Loucy (cell line): ENCODE measurements at regions not wholly inside any gene's neighbourhood (a gene's known extent, or its start where the extent isn't known, plus 50 kb on each side); places are given as distances from the start of the nearest gene placed in this dataset.

Source experiments
- H2AFZ ChIP-seq: fragments of 200-600 bp; sonication (generic); 2 replicates; pipeline ENCODE4 v1.6.0; 2016; ENCODE audit warnings: antibody characterized with exemption, mild to moderate bottlenecking, low read length, moderate library complexity
- H3F3A ChIP-seq: fragments of 200-600 bp; 2 replicates; pipeline ENCODE4 v1.6.0; 2016; ENCODE audit warnings: antibody characterized with exemption, low read depth, mild to moderate bottlenecking
- H3K27me3 ChIP-seq: fragments of 200-600 bp; sonication (generic); 2 replicates; pipeline ENCODE4 v1.6.1; 2014; ENCODE audit warnings: low read length, mild to moderate bottlenecking; ENCODE audit not compliant: insufficient read depth, poor library complexity, severe bottlenecking
- H3K36me3 ChIP-seq: fragments of 200-600 bp; sonication (generic); 2 replicates; pipeline ENCODE4 v1.6.1; 2016; ENCODE audit warnings: low read length; ENCODE audit not compliant: insufficient read depth
- H3K4me1 ChIP-seq: fragments of 200-600 bp; sonication (generic); 2 replicates; pipeline ENCODE4 v1.5.1; 2014; ENCODE audit warnings: low read length, mild to moderate bottlenecking; ENCODE audit not compliant: insufficient read depth, poor library complexity, severe bottlenecking
- H3K4me2 ChIP-seq: fragments of 200-600 bp; sonication (generic); 2 replicates; pipeline ENCODE4 v1.6.0; 2014; ENCODE audit warnings: antibody characterized with exemption, low read length, low read depth, mild to moderate bottlenecking; ENCODE audit not compliant: poor library complexity, severe bottlenecking
- H3K4me3 ChIP-seq: fragments of 200-600 bp; sonication (generic); 2 replicates; pipeline ENCODE4 v1.5.1; 2014; ENCODE audit warnings: low read length, mild to moderate bottlenecking, mixed read lengths; ENCODE audit not compliant: poor library complexity, severe bottlenecking
- H3K79me2 ChIP-seq: fragments of 200-600 bp; sonication (generic); 2 replicates; pipeline ENCODE4 v1.6.1; 2014; ENCODE audit warnings: low read length; ENCODE audit not compliant: insufficient read depth
- H3K9ac ChIP-seq: fragments of 200-600 bp; sonication (generic); 2 replicates; pipeline ENCODE4 v1.6.0; 2014; ENCODE audit warnings: mild to moderate bottlenecking, low read depth, low read length, moderate library complexity; ENCODE audit not compliant: poor library complexity, severe bottlenecking
- H3K9me2 ChIP-seq: fragments of 200-600 bp; sonication (generic); replicated peaks from 2 replicates; pipeline ENCODE4 v1.6.1; 2016; ENCODE audit warnings: low read depth, low read length, mixed read lengths
- H3K9me3 ChIP-seq: fragments of 200-600 bp; sonication (generic); 2 replicates; pipeline ENCODE4 v1.6.1; 2014; ENCODE audit warnings: mild to moderate bottlenecking, antibody characterized with exemption, low read length, low read depth; ENCODE audit not compliant: insufficient read depth
- H4K20me1 ChIP-seq: fragments of 200-600 bp; sonication (generic); 2 replicates; pipeline ENCODE4 v1.6.0; 2014; ENCODE audit warnings: antibody characterized with exemption, low read length, mild to moderate bottlenecking; ENCODE audit not compliant: insufficient read depth, poor library complexity, severe bottlenecking
- EZH2phosphoT487 ChIP-seq: fragments of 200-600 bp; IDR thresholded peaks from 2 replicates; pipeline ENCODE4 v1.6.1; 2018; ENCODE audit warnings: antibody characterized with exemption, mild to moderate bottlenecking, moderate library complexity, borderline replicate concordance
- TF ChIP-seq, protein P1 (sequence below): fragments of 200-600 bp; sonication (generic); conservative IDR thresholded peaks from 2 replicates; pipeline ENCODE4 v1.5.1; 2014; ENCODE audit warnings: mild to moderate bottlenecking, antibody characterized with exemption, low read length

DNA sequence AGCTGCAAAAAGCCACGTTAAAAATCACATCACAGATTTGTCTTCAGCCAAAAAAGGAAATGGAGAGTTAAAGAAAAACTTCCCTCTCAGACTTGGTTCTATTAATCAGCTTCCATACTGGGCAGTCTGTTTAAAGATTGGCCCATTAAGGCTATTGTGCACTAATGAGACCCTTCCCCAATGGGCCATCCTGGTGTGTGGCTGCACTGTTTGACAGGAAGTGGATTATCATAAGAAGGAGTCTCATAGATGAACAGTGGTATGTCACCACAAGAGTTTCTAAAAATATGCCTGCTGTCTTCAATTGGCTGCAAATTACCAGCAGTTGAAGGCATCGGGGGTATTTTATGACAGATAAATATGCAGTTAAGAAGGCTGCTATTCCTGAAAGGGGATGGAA lies 247.6 kb upstream of the THSD7B start:
- Histone ChIP-seq H3K4me1 (no peaks in the 10 kb centered on the region), H3K9me3 (no peaks in the 10 kb centered on the region), H3K9me2 (no peaks in the 10 kb centered on the region), H3K4me3 (no peak overlapping the region), H2AFZ (no peak overlapping the region), H3K4me2 (no peak overlapping the region), H3F3A (no peaks in the 10 kb centered on the region), H4K20me1 (no peaks in the 10 kb centered on the region), H3K27me3 (no peaks in the 10 kb centered on the region), H3K9ac (no peak overlapping the region), H3K36me3 (no peaks in the 10 kb centered on the region), H3K79me2 (no peaks in the 10 kb centered on the region)
- no peak for TF ChIP-seq EZH2phosphoT487
- TF ChIP-seq, protein P1, sequence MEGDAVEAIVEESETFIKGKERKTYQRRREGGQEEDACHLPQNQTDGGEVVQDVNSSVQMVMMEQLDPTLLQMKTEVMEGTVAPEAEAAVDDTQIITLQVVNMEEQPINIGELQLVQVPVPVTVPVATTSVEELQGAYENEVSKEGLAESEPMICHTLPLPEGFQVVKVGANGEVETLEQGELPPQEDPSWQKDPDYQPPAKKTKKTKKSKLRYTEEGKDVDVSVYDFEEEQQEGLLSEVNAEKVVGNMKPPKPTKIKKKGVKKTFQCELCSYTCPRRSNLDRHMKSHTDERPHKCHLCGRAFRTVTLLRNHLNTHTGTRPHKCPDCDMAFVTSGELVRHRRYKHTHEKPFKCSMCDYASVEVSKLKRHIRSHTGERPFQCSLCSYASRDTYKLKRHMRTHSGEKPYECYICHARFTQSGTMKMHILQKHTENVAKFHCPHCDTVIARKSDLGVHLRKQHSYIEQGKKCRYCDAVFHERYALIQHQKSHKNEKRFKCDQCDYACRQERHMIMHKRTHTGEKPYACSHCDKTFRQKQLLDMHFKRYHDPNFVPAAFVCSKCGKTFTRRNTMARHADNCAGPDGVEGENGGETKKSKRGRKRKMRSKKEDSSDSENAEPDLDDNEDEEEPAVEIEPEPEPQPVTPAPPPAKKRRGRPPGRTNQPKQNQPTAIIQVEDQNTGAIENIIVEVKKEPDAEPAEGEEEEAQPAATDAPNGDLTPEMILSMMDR = no peak

DNA sequence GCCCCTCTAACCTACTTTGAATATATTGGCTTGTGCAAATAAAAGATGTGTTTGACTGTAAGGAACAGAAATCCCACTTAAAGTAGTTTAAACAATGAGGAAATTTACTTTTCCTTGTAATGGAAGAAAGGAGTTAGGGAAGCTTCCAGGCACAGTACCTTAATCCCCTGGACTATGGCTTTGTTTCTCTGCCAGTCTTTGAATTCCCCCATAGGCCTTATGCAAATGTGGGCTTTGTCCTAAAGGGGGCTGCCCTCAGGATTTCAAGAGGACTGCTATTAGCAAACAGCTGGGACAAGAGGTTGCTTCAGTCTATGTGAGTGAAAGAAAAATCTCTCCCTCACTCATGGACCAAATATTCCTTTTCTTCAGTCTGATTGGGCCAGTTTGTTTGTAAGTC lies 255.1 kb upstream of the THSD7B start:
- H3K9me2 ChIP-seq = no peaks in the 10 kb centered on the region
- no peaks in the 10 kb centered on the region for H4K20me1 ChIP-seq
- H3K27me3 ChIP-seq = no peaks in the 10 kb centered on the region
- H3K4me2 ChIP-seq = no peak overlapping the region
- H3K9me3 ChIP-seq = no peaks in the 10 kb centered on the region
- H3K79me2 ChIP-seq = no peaks in the 10 kb centered on the region
- no peaks in the 10 kb centered on the region for H3K36me3 ChIP-seq
- H3K9ac ChIP-seq = no peak overlapping the region
- TF ChIP-seq EZH2phosphoT487 = no peak
- TF ChIP-seq, protein P1 = no peak
- H3F3A ChIP-seq = no peaks in the 10 kb centered on the region
- H2AFZ ChIP-seq = no peak overlapping the region
- no peaks in the 10 kb centered on the region for H3K4me1 ChIP-seq
- no peak overlapping the region for H3K4me3 ChIP-seq

DNA sequence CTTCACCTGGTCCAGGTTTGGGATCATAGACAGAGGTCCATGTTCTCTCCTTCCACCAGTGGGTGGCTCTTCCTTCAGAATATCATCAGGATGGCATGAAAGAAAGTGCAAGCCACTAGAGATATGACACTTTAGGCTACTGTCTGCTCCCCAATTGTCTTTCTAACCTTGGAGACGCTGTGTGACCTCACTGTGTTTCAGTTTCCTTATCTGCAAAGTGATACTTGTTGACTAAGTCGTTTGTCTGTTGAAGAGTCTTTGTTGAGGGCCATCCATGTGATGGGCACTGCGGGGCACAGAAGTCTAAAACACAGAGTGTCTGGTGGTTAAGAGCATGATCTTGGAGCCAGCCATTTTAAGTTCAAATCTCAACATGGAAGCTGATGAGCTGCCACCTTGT lies 259.9 kb upstream of the THSD7B start:
- no peaks in the 10 kb centered on the region for H3F3A ChIP-seq
- no peaks in the 10 kb centered on the region for H3K79me2 ChIP-seq
- no peaks in the 10 kb centered on the region for H3K9me3 ChIP-seq
- H3K9me2 ChIP-seq = no peaks in the 10 kb centered on the region
- no peak overlapping the region for H2AFZ ChIP-seq
- no peaks in the 10 kb centered on the region for H3K27me3 ChIP-seq
- no peak overlapping the region for H3K4me2 ChIP-seq
- H3K4me1 ChIP-seq = no peaks in the 10 kb centered on the region
- TF ChIP-seq, protein P1 = no peak
- no peak for TF ChIP-seq EZH2phosphoT487
- no peaks in the 10 kb centered on the region for H3K36me3 ChIP-seq
- H4K20me1 ChIP-seq = no peaks in the 10 kb centered on the region
- H3K9ac ChIP-seq = no peak overlapping the region
- H3K4me3 ChIP-seq = no peak overlapping the region
